Skeletal muscle cell (primary cell): ENCODE measurements at regions not wholly inside any gene's neighbourhood (a gene's known extent, or its start where the extent isn't known, plus 50 kb on each side); places are given as distances from the start of the nearest gene placed in this dataset.
"Not testable (repeated sequence)": the region's sequence is repeated elsewhere in the genome, so short reads cannot be mapped to it uniquely, and the experiment has no call there.

ENCODE experiments used
- DNase-seq: peaks from one replicate; pipeline ENCODE4 v3.0.0-alpha.2; 2010; ENCODE audit warnings: low read depth
- H3K4me3 ChIP-seq: 2 replicates; pipeline ENCODE4 v1.5.1; 2011; ENCODE audit warnings: low read depth, mild to moderate bottlenecking, control low read depth, low read length, moderate library complexity

DNA sequence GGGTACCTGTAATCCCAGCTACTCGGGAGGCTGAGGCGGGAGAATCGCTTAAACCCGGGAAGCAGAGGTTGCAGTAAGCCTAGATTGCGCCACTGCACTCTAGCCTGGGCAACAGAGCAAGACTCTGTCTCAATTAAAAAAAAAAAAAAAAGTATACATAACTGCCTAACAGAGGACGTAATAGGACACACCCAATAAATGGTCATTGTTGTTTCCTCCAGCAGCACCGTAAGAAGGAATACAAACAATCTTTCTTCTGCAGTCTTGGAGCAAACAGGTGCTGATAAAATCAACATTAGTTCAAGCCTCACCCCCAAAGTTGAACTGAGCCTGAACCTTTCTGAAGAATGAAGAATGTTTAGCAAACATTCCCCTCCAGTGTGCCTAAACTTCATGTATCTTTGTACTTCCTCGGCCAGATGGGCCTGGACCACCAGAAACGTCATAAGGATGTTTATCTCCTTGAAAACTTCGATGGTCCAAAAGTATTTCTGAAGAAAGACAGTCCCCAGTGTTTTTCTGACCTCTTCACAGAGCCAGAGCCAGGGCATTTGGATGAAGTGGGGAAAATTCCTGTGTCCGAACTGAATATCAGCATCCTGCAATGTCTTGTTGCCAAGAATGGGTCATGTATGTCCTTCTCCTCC lies 136.8 kb upstream of the F3 start:
- DNase-seq, result no peak
- no peak overlapping the region for H3K4me3 ChIP-seq

DNA sequence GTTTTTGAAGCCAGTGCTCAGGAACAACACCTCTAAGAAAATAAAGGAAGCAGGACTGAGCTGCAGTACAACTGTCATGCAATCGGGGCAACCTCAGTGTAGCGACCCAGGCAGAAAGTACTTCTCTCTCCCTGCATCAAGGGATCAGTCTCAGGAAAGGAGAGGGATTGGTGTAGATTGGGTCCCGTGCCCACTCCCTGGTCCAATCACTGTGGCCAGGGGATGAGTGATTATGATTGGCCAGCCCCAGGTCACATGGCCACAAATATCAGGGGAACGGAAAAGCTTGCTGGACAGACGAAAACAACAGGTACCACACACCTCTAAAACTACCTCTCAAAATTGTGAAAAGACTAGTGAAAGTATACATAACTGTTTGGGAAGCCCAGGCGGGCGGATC lies 136.2 kb upstream of the F3 start:
- DNase-seq, result no peak
- no peak overlapping the region for H3K4me3 ChIP-seq

DNA sequence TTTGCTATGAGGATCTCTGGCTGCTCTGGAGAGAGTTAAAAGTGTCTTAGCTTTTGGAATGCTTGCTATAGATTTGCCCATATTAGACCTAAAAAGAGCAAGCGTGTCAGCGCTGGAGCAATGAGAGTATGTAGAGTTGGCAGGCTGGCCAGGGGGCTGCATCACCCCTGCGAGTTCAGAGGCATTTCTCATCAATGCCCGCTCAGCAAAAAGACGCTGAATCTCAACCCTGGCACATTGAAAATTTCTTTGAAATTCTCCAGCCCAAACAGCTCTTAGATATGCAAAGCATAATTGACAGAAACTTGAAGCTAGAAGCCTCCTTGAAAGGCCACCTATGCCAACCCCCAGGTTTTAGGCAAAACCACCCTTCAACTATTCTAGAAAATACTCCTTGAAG lies 135.5 kb upstream of the F3 start:
- no peak for DNase-seq

DNA sequence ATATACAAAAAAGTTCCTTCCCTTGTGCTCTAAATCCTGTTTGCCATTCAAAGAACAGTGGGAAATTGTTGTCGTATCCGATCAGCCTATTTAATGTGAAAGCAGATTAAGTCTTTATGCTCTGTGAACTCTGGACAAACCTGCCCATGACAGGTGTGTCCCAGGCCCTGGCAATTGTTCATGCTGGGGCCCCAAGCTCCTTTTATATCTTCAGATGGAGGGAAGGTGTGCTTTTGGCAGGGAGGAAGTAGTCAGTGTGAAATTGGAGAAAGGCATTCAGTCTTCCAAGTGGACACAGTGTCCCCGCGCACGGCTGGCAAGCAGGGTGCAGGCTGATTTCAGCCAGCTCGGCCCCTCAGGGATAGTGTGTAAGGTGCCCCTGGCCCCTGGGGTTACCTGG lies 135.1 kb upstream of the F3 start:
- no peak for DNase-seq
- no peak overlapping the region for H3K4me3 ChIP-seq

More for the DNA sequence above, 135.5 kb upstream of the F3 start:
- H3K4me3 ChIP-seq, result no peak overlapping the region

DNA sequence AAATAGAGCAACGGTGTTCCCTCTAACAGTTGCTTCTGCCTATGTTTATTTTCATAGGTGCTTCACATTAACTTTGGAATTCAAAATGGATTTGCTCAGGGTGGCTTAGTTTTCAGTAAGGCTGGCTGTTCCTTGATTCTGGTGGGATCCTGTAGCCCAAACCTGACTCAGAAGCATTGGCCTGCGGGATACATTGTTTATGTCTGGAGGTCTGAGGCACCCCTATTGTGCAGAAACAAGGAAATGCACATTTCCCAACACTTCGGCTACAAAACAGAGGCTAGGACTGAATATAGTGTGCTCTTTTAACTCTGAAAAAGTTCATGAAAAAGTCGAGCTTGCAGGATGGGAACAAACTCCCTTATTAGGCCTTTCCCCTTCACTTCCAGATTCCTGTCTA lies 133.8 kb upstream of the F3 start:
- DNase-seq, result no peak
- H3K4me3 ChIP-seq, result no peak overlapping the region

DNA sequence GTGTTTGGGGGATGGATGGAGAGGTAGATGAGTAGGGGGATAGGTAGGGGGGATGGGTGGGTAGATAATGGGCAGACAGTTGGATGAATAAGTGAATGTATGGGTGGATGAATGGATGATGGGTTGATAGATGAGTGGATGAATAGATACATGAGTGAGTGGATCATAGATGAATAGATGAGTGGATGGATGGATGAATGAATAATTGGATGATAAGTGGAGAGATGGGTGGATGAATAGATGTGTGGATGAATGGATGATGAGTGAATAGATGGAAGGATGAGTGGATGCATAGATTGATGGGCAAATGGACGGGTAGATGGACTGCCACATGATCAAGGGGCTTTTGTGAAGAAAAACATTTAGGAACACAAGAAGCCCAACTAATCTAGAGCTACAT lies 133.3 kb upstream of the F3 start:
- no peak for DNase-seq
- no peak overlapping the region for H3K4me3 ChIP-seq

DNA sequence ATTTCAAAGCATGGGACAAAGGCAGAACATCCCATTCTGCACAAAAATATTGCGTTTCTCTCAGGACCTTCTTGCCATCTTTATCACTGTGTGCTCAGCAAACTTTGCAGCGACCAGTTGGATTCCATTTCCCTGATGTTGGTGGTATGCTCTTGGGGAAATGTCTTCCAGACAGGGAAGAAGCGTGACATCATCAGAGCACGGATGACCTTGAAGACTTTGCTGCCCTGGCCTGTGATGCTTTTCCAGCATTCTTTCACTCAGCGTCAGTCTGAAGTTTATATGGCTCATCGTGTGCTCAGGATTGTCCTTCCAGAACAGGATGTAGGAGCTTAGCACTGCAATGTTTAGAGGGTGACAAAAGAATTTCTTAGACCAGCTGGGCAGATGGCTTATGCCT lies 131.4 kb upstream of the F3 start:
- DNase-seq, result peak; percentile 88
- no peak overlapping the region for H3K4me3 ChIP-seq

DNA sequence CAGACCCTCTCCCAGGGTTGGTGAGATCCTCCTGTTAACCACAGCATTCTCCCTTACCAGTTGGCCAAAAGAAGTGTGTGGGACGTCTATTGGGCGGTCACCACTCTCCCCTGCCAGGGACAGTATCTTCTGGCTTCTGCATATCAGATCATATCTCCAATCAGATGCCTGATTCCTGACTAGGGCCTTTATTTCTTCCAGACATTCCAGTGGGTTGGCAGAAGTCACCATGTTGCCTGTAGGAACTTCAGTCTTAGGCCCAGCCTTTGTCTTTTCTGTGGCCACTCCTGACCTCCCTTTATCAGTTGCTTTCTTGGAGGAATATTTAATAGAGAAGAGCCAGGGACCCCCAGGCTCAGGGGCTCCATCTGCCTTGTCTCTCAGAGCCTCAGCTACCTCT lies 130.4 kb upstream of the F3 start:
- H3K4me3 ChIP-seq, result no peak overlapping the region
- DNase-seq, result no peak

DNA sequence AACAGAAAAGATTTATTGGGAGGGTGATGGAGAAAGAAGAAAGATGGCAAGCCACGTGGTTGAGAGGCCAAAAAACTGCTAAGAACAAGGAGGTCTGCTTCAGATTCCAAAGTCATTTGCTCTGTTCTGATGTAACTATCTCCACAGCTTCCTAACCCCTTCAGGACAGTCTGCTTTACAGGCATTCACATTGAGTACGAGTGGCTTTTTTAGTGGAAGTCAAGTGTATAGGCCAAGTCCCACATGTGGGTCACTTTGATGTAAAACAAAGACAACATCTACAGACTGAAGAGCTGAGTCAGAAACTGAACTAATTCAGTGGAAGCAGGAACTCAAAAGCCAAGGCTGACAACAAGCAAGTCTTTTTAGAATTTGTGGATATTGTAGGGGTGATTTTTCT lies 128.7 kb upstream of the F3 start:
- H3K4me3 ChIP-seq, result no peak overlapping the region
- DNase-seq, result no peak

DNA sequence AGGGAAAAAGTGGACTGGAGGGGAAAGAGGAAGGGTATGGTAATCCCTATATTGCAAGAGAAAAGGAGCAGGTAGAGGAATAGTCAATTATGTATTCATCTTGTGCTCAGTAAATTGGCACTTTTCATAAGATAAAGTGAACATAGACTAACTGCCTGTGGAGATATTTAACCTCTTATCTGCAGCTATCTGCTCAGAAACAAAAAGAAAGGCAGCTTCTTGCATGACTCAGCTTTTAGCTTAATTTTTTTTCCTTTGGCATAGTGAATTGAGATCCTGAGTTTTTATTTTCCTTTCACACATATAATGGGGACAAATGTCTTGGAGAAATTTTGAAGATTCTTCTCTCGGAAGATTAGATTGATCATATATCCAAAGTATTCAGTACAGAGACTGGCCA lies 127.6 kb upstream of the F3 start:
- no peak for DNase-seq
- no peak overlapping the region for H3K4me3 ChIP-seq

DNA sequence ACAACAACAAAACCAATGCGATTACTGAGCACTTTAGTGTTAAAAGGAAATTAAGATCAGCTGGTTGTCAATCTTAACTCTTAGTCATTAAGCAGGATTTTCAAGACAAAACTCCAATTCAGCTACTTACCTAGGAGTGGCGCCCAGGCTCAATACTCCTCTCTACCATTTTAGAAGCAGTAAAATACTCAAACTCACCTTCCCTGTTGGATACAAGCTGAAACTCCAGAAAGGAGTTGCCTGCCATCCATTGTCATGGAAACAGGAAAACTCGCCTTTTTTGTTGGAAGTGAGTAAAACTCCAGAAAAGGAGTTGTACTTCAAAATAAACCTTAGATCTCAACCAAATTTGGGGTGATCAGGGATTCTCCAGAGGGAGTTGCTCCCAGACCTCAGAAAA lies 127.0 kb upstream of the F3 start:
- no peak overlapping the region for H3K4me3 ChIP-seq
- DNase-seq, result no peak

DNA sequence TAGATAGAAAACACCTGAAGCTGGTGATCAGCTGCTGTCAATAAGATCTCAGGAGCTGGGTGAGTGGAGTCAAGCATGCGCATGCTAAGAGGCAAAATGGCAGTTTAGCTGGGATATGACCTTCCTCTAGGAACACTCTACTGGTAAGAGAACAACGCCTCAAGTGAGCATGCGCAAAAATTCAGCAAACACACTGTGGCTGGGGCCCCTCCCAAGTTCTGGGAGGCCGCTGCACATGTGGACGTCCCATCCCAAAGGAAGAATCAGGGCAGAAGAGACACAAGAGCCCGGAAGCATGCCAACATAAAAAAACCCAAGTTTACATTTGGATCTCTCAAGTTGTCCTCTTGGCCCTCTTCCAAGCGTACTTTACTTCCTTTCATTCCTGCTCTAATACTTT lies 126.3 kb upstream of the F3 start:
- no peak overlapping the region for H3K4me3 ChIP-seq
- no peak for DNase-seq

DNA sequence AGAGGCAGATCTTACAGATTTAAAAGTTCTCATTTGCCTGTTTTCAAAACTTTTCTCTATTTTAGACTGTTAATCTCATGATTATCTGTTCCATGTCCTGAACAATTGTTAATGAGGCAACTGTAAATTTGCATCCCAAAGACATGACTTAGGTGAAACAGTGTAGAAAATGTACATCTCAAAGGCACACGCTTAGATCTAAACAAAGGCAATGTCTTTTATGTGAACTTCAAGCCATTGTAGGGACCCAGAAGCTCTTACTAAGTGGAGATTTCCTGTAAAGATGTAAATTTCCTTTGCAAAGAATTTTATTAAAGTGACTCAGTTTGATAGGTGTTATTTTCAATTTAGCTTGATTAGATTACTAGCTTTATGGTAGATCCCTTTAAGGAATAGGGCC lies 125.2 kb upstream of the F3 start:
- no peak for DNase-seq
- H3K4me3 ChIP-seq, result no peak overlapping the region

DNA sequence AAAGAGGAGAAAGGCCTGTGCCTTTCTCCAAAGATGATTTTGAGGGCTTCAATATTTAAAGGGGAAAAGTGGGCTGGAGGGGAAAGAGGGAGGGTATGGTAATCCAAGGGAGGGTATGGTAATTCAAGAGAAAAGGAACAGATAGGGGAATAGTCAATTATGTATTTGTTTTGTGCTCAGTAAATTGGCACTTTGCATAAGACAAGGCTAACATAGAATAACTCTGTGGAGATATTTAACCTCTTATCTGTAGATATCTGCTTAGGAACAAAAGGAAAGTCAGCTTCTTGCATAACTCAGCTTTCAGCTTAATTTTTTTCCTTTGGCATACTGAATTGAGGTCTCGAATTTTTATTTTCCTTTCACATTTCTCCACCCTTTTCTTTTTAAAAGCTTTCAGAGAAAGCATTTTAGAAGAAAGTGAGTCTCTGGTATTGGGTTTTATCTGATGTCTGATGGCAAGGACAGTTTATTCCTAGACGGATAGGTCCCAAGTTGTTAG lies 119.9 kb upstream of the F3 start:
- H3K4me3 ChIP-seq, result no peak overlapping the region
- DNase-seq, result no peak

DNA sequence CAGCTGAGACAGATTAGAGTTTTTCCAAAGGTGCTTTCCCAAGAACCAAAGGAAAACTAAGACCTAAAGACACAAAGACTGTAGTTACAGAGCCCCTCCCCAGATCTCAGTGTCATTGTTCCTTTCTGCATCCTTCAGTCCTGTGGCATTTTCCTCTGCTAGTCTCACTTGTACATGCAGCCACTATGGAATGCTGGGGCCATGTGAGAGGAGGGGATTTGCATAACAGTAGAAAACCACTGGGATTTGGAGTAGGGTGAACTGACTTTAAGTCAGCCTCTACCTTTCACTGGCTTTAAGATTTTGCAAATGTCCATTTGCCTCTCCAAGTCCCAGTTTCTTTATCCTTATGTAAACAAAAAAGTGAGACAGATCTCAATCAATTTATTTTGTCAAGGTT lies 119.4 kb upstream of the F3 start:
- no peak for DNase-seq
- H3K4me3 ChIP-seq, result no peak overlapping the region

DNA sequence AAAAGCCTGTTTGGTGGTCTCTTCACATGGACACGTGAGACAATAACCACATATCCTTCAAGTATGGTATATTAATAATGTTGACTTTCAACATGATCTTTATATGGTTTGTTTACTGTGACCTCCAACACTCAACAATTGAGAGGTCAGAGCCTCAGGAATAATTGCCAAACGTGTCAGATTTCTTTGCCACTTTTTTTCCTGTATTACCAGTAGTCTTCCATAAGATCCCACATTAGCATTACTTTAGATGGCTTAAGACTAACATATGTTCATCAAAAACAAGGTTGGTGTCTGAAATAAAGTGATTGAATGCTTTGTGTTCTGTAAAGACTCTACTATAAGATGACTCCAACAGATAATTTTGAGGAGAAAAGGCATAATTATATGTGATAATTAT lies 118.7 kb upstream of the F3 start:
- no peak for DNase-seq
- no peak overlapping the region for H3K4me3 ChIP-seq

DNA sequence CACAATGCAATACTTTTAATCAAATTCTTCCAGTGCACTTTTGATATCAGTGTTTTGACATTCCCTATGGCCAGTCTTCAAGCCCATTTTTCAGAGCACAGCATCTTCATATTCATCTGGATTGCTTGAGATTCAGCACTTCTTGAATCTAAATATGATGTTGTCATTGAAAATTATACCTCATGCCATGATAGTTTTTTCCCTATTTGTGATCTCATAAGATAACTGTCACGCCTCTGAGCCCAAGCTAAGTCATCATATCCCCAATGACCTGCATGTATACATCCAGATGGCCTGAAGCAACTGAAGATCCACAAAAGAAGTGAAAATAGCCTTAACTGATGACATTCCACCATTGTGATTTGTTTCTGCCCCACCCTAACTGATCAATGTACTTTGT lies 117.6 kb upstream of the F3 start:
- not testable (repeated sequence) for H3K4me3 ChIP-seq, DNase-seq

DNA sequence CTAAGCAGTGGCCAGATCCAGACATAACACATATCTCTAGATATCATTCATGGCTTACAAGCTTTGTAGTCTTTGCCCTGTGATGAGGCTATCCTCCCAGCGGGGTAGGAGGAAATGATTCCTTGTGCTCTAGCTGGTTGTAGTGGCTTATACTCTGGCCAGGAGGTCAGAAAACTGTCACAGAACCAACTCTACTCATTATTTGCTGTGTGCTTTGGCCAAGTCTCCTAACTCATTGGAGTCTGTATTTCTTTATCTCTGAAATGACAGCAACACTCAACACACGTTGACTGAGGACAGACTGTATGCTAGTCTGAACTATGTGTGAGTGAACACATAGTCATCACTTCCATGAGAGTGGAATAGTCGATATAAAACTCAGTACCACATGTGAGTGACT lies 116.7 kb upstream of the F3 start:
- no peak for DNase-seq
- no peak overlapping the region for H3K4me3 ChIP-seq

DNA sequence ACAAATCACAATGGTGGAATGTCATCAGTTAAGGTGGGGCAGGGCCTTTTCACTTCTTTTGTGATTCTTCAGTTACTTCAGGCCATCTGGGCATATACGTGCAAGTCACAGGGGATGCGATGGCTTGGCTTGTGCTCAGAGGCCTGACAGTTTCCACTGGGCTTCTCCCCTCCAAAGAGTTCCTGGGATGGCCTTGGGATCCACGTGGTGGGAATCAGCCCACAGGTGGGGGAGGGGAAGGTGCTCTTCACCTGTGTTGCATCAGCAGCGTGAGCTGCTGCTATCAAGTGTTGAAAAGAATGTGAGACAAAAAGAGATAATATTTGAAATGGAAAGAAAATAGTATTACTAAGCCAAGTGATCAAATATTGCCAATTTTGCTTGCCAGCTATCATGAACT lies 116.2 kb upstream of the F3 start:
- not testable (repeated sequence) for DNase-seq, H3K4me3 ChIP-seq

DNA sequence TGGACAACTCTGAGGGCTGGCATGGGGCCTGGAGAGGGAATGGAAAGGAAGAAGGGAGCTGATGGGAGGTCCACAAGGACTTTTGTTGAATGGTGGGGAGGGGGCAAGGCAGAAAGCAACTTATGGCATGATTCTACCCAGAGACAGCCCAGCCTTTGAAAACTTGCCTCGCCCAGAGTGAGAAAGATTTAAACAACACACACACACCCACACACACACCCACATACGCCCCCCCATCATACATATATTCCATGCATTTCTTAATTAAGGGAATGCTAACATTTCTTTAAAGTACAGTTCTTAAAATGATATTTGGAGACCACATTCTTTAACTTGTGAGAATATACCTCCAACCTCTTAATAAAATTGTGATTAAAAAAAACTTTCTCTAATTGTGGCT lies 115.4 kb upstream of the F3 start:
- no peak for DNase-seq
- no peak overlapping the region for H3K4me3 ChIP-seq

DNA sequence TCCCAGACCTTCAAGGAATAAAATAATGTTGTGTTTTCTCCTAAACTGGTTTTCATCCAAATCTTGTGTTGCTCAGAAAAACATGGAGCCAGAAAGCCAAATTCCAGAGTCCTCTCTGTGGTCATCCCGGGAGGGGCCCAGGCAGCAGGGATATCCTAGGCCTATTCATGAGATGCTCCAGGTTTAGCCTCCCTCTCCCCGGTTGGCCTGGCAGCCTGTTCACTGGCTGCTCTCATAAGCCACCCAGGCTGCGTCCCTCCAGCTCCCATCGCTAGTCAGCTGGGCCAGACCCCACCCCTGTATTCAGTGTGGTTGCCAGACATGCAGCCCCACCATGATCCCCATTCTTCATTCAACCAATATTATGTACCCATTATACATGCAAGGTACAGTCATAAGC lies 113.4 kb upstream of the F3 start:
- no peak overlapping the region for H3K4me3 ChIP-seq
- DNase-seq, result no peak

DNA sequence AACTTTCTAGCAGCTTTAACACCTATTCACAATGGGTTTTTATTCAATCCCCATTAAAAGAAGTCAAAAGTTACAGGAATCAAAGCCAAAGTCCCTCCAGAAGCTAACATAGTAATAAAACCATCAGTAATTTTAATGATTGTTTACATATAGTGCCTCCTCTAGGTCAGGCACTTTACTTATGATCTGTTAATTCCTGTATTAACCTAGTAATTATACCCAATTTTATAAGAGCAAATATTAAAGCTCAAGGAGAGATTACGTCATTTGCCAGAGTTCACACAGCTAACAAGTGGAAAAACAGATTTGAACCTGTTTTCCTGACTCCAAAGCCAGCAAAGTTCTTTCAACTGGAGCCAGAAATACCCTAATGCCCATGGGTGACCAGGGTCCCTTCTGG lies 112.9 kb upstream of the F3 start:
- H3K4me3 ChIP-seq, result no peak overlapping the region
- DNase-seq, result no peak
